ENCODE measurements at regions not wholly inside any gene's neighbourhood (a gene's known extent, or its start where the extent isn't known, plus 50 kb on each side); places are given as distances from the start of the nearest gene placed in this dataset.

DNA sequence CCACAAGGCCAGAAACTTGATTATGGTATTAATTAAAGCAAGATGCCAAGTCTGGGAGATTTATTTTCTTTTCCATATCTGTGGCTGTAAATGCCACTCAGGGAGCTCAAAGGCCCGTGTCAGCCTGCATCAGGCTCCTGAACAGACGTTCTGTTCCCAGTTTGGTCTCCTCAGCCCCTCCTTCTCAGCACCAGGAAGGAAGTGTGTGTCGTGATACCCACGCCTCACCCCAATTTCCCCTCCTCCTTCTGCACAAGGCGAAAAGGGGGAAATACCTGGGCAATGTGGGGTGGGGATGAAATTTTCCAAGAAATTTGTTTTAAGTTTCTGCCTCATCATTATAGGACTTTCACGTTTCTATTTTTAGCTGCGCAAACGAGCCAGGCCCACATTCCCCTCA, 112.0 kb downstream of the SYF2 start:
- peaks cover 2% of the 10 kb centered on the region for H3K27me3 Mint-ChIP-seq (ENCODE audit: low read depth)
- Histone ChIP-seq H2BK15ac (ENCODE audit: low read depth, low read length) (no peak overlapping the region), H3T11ph (ENCODE audit: low read length) (no peak overlapping the region), H3K18ac (ENCODE audit: insufficient read length, low read depth, low read length) (no peak overlapping the region), H4K5ac (ENCODE audit: insufficient read length, low read depth, low read length) (no peak overlapping the region), H3K9me3 (ENCODE audit: control insufficient read depth, low read depth, low read length) (no peaks in the 10 kb centered on the region), H3K23me2 (ENCODE audit: insufficient read length, low read depth, low read length, poor library complexity, severe bottlenecking) (no peaks in the 10 kb centered on the region), H3K9ac (ENCODE audit: extremely low read depth, insufficient read length, low read length) (no peak overlapping the region), H3K27ac (ENCODE audit: insufficient read length, low read depth, low read length) (no peak overlapping the region), H3K4me1 (ENCODE audit: insufficient read depth, low read length) (no peaks in the 10 kb centered on the region), H2BK12ac (ENCODE audit: insufficient read length, low read depth, low read length) (no peak overlapping the region), H3K4me2 (ENCODE audit: insufficient read depth, insufficient read length, low read length) (no peak overlapping the region), H2BK20ac (ENCODE audit: low read depth, low read length, poor library complexity, severe bottlenecking) (no peak overlapping the region), H3K23ac (ENCODE audit: insufficient read length, low read depth, low read length) (no peak overlapping the region), H3K4ac (ENCODE audit: low read depth, low read length) (no peak overlapping the region), H4K8ac (replicated peaks; ENCODE audit: insufficient read length, low read depth, low read length) (no peak overlapping the region), H3K27me3 (ENCODE audit: insufficient read depth, low read length) (no peaks in the 10 kb centered on the region), H4K91ac (ENCODE audit: insufficient read length, low read depth, low read length) (no peak overlapping the region), H3K56ac (ENCODE audit: insufficient read length, low read depth, low read length) (no peak overlapping the region), H3K79me2 (ENCODE audit: insufficient read depth, low read length) (no peaks in the 10 kb centered on the region), H3K14ac (ENCODE audit: insufficient read depth, low read length) (no peak overlapping the region), H3K79me1 (ENCODE audit: insufficient read depth, low read depth, low read length, poor library complexity, severe bottlenecking) (no peaks in the 10 kb centered on the region), H2BK5ac (ENCODE audit: insufficient read length, low read length) (no peak overlapping the region), H4K20me1 (ENCODE audit: control insufficient read depth, insufficient read depth, insufficient read length) (no peaks in the 10 kb centered on the region), H2AK5ac (ENCODE audit: insufficient read length, low read length) (no peak overlapping the region), H2AFZ (ENCODE audit: low read length) (no peak overlapping the region), H2BK120ac (ENCODE audit: low read depth, low read length, poor library complexity, severe bottlenecking) (no peak overlapping the region)
- no peaks in the 10 kb centered on the region for H3K4me1 Mint-ChIP-seq
- peak overlapping the region in 1 of 3 experiments; percentile 40; a peak in 1 of 7 replicates for H3K27ac Mint-ChIP-seq
- H3K9me3 Mint-ChIP-seq: no peaks in the 10 kb centered on the region
- no peak for TF ChIP-seq CTCF (conservative IDR thresholded peaks at IDR 0.05)
- H3K36me3 Mint-ChIP-seq (ENCODE audit: insufficient read depth in 1 of 3, low read depth in 3 of 3): no peaks in the 10 kb centered on the region
- WGBS (ENCODE audit: extremely low coverage, insufficient read length, low lambda C conversion rate): no CpG with 5 or more reads among the region's 8 CpGs
- no peak for DNase-seq
- H3K4me3 Mint-ChIP-seq: no peak overlapping the region

Data from H9 (cell line).